Astrocyte (in vitro differentiated cells and primary cell): ENCODE measurements at regions not wholly inside any gene's neighbourhood (a gene's known extent, or its start where the extent isn't known, plus 50 kb on each side); places are given as distances from the start of the nearest gene placed in this dataset.
"Not testable (repeated sequence)": the region's sequence is repeated elsewhere in the genome, so short reads cannot be mapped to it uniquely, and the experiment has no call there.

Experiments used
- DNase-seq: peaks from one replicate; pipeline ENCODE4 v3.0.0-alpha.2; 2010; ENCODE audit warnings: low read depth
- FAIRE-seq: peaks from 2 replicates; lab custom pipeline; 2011; peaks lifted over from hg19 to GRCh38; lab: Jason Lieb, UNC
- H2AFZ ChIP-seq: 2 replicates; pipeline ENCODE4 v1.6.0; 2012; ENCODE audit warnings: low read depth, low read length, inconsistent platforms
- H3K27ac ChIP-seq: 2 replicates; pipeline ENCODE4 v1.5.1; 2011; ENCODE audit warnings: low read depth, low read length, inconsistent platforms
- H3K27me3 ChIP-seq: 2 replicates; pipeline ENCODE4 v1.6.0; 2011; ENCODE audit warnings: low read length, inconsistent platforms; ENCODE audit not compliant: insufficient read depth
- H3K36me3 ChIP-seq: 2 replicates; pipeline ENCODE4 v1.5.1; 2011; ENCODE audit warnings: low read length, inconsistent platforms; ENCODE audit not compliant: insufficient read depth
- H3K4me1 ChIP-seq: 2 replicates; pipeline ENCODE4 v1.5.1; 2011; ENCODE audit warnings: low read length, inconsistent platforms; ENCODE audit not compliant: insufficient read depth
- H3K4me2 ChIP-seq: 2 replicates; pipeline ENCODE4 v1.6.0; 2012; ENCODE audit warnings: low read length, inconsistent platforms
- H3K4me3 ChIP-seq: 2 replicates; pipeline ENCODE4 v1.5.1; 2011; ENCODE audit warnings: low read depth, mild to moderate bottlenecking, low read length, inconsistent platforms; ENCODE audit not compliant: insufficient read depth
- H3K79me2 ChIP-seq: 2 replicates; pipeline ENCODE4 v1.6.0; 2012; ENCODE audit warnings: mild to moderate bottlenecking, low read length, inconsistent platforms; ENCODE audit not compliant: insufficient read depth
- H3K9ac ChIP-seq: 2 replicates; pipeline ENCODE4 v1.6.0; 2012; ENCODE audit warnings: mild to moderate bottlenecking, low read length, inconsistent platforms
- H3K9me3 ChIP-seq: 2 replicates; pipeline ENCODE4 v1.5.1; 2012; ENCODE audit warnings: low read depth, mild to moderate bottlenecking, low read length, inconsistent platforms; ENCODE audit not compliant: insufficient read depth
- H4K20me1 ChIP-seq: 2 replicates; pipeline ENCODE4 v1.6.0; 2012; ENCODE audit warnings: low read length, inconsistent platforms; ENCODE audit not compliant: insufficient read depth
- H3K27ac Mint-ChIP-seq: one replicate; pipeline ENCODE4 v1.8.0; 2021; ENCODE audit warnings: mild to moderate bottlenecking, mixed read lengths; ENCODE audit not compliant: unreplicated experiment
- H3K27me3 Mint-ChIP-seq: one replicate; pipeline ENCODE4 v1.8.0; 2021; ENCODE audit warnings: low read depth, mixed read lengths; ENCODE audit not compliant: unreplicated experiment
- H3K36me3 Mint-ChIP-seq: one replicate; pipeline ENCODE4 v1.8.0; 2021; ENCODE audit warnings: low read depth, mixed read lengths; ENCODE audit not compliant: unreplicated experiment
- H3K4me1 Mint-ChIP-seq: one replicate; pipeline ENCODE4 v1.8.0; 2021; ENCODE audit warnings: low read depth, mixed read lengths; ENCODE audit not compliant: unreplicated experiment
- H3K4me3 Mint-ChIP-seq: one replicate; pipeline ENCODE4 v1.8.0; 2021; ENCODE audit warnings: mild to moderate bottlenecking, moderate library complexity, mixed read lengths; ENCODE audit not compliant: unreplicated experiment
- H3K9me3 Mint-ChIP-seq: one replicate; pipeline ENCODE4 v1.8.0; 2021; ENCODE audit warnings: mild to moderate bottlenecking, mixed read lengths; ENCODE audit not compliant: unreplicated experiment
- EZH2 ChIP-seq: IDR thresholded peaks from 2 replicates; pipeline ENCODE4 v1.6.1; 2012; ENCODE audit warnings: mild to moderate bottlenecking, low read length, inconsistent platforms; ENCODE audit not compliant: insufficient read depth
- TF ChIP-seq, protein P1 (sequence below): IDR thresholded peaks from 2 replicates; pipeline ENCODE4 v1.5.1; 2011; ENCODE audit warnings: low read depth, mild to moderate bottlenecking, inconsistent platforms, low read length, moderate library complexity; ENCODE audit not compliant: insufficient read depth

GRCh38 chr15:91358405-91358804 lies 258.3 kb downstream of the SV2B start:
- Mint-ChIP-seq H3K4me3 (no peak overlapping the region), H3K27me3 (peaks cover 2% of the 10 kb centered on the region), H3K27ac (no peak overlapping the region), H3K4me1 (no peaks in the 10 kb centered on the region), H3K36me3 (no peaks in the 10 kb centered on the region), H3K9me3 (peaks cover 3% of the 10 kb centered on the region)
- Histone ChIP-seq H2AFZ (no peak overlapping the region), H3K9ac (no peak overlapping the region), H3K79me2 (no peaks in the 10 kb centered on the region), H3K4me3 (no peak overlapping the region), H3K9me3 (no peaks in the 10 kb centered on the region), H3K36me3 (no peaks in the 10 kb centered on the region), H3K27me3 (no peaks in the 10 kb centered on the region), H3K4me1 (no peaks in the 10 kb centered on the region), H4K20me1 (no peaks in the 10 kb centered on the region), H3K27ac (no peak overlapping the region), H3K4me2 (no peak overlapping the region)
- no peak for DNase-seq
- TF ChIP-seq, protein P1, sequence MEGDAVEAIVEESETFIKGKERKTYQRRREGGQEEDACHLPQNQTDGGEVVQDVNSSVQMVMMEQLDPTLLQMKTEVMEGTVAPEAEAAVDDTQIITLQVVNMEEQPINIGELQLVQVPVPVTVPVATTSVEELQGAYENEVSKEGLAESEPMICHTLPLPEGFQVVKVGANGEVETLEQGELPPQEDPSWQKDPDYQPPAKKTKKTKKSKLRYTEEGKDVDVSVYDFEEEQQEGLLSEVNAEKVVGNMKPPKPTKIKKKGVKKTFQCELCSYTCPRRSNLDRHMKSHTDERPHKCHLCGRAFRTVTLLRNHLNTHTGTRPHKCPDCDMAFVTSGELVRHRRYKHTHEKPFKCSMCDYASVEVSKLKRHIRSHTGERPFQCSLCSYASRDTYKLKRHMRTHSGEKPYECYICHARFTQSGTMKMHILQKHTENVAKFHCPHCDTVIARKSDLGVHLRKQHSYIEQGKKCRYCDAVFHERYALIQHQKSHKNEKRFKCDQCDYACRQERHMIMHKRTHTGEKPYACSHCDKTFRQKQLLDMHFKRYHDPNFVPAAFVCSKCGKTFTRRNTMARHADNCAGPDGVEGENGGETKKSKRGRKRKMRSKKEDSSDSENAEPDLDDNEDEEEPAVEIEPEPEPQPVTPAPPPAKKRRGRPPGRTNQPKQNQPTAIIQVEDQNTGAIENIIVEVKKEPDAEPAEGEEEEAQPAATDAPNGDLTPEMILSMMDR = no peak
- no peak for TF ChIP-seq EZH2
- FAIRE-seq = no peak

- not testable (repeated sequence) for H3K9me3 Mint-ChIP-seq, FAIRE-seq, H3K27ac Mint-ChIP-seq, H3K27me3 ChIP-seq, H3K4me3 Mint-ChIP-seq, H2AFZ ChIP-seq, H3K4me1 Mint-ChIP-seq, H3K36me3 Mint-ChIP-seq, H3K9ac ChIP-seq, H3K79me2 ChIP-seq, H3K4me3 ChIP-seq, H3K9me3 ChIP-seq, H3K4me1 ChIP-seq, H3K36me3 ChIP-seq, H3K27ac ChIP-seq, H3K27me3 Mint-ChIP-seq, DNase-seq, H3K4me2 ChIP-seq, H4K20me1 ChIP-seq
Observed at GRCh38 chr15:91361696-91362095, 261.6 kb downstream of the SV2B start.

DNA sequence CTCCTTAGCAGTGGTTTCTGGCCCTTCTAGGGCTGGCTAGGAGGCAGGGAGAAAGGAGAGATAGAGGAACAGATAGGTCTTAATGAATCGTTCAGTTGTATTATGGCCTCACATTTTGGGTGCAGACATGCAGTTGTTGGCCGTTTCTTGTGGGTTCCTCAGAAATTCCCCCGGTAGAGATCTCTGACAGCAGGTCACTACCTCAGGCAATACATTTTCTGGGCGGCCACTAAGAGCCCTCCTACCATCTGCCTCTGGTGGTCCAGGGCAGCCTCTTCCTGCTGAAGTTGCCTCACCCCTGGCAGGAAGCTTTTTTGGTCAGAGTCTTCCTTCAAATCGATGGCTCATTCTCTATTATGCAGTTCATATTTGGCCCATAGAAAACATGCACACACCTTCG lies 266.1 kb downstream of the SV2B start:
- Mint-ChIP-seq H3K36me3 (no peaks in the 10 kb centered on the region), H3K9me3 (peaks cover 3% of the 10 kb centered on the region), H3K4me3 (no peak overlapping the region), H3K4me1 (no peaks in the 10 kb centered on the region), H3K27me3 (peaks cover 3% of the 10 kb centered on the region), H3K27ac (no peak overlapping the region)
- H4K20me1 ChIP-seq = no peaks in the 10 kb centered on the region
- H3K36me3 ChIP-seq = no peaks in the 10 kb centered on the region
- H3K4me2 ChIP-seq = no peak overlapping the region
- H3K9ac ChIP-seq = no peak overlapping the region
- no peak overlapping the region for H2AFZ ChIP-seq
- H3K4me3 ChIP-seq = no peak overlapping the region
- no peaks in the 10 kb centered on the region for H3K27me3 ChIP-seq
- H3K79me2 ChIP-seq = no peaks in the 10 kb centered on the region
- TF ChIP-seq, protein P1 = no peak
- TF ChIP-seq EZH2 = no peak
- FAIRE-seq (no peak), DNase-seq (no peak)
- H3K4me1 ChIP-seq = no peaks in the 10 kb centered on the region
- H3K9me3 ChIP-seq = no peaks in the 10 kb centered on the region
- H3K27ac ChIP-seq = no peak overlapping the region
